IMR-90 (cell line): ENCODE measurements at regions not wholly inside any gene's neighbourhood (a gene's known extent, or its start where the extent isn't known, plus 50 kb on each side); places are given as distances from the start of the nearest gene placed in this dataset.

Experiments used
- ATAC-seq: fragments of 200-7000 bp; cut with Tn5 transposase; 2 replicates; pipeline ENCODE4 v1.9.1; 2020; ENCODE audit warnings: low read depth, mild to moderate bottlenecking, moderate library complexity
- BruUV-seq: library from RNA; stranded (reverse); fragments of 400-500 nt; replicated peaks from 2 replicates; lab custom pipeline; 2021; lab: Mats Ljungman, UMichigan
- CTCF ChIA-PET: fragments of 300-600 bp; formaldehyde crosslinking; extraction: SDS; loops from one replicate; lab custom pipeline; 2021; ENCODE audit warnings: antibody characterized with exemption; lab: Yijun Ruan, JAX
- POLR2A ChIA-PET: fragments of 300-600 bp; sonication (Branson Sonifier 250); formaldehyde crosslinking; loops from one replicate; lab custom pipeline; 2022; ENCODE audit warnings: antibody characterized with exemption; ENCODE audit not compliant: unreplicated experiment; lab: Charles Lee
- DNase-seq: peaks from one replicate; pipeline ENCODE4 v3.0.0; 2013
- H2AFZ ChIP-seq: replicated peaks from 2 replicates; pipeline ENCODE3; 2013; ENCODE audit warnings: low read length, mild to moderate bottlenecking; ENCODE audit not compliant: poor library complexity
- H2AK5ac ChIP-seq: 2 replicates; pipeline ENCODE4 v1.6.1; 2013; ENCODE audit warnings: low read depth, low read length, inconsistent platforms
- H2AK9ac ChIP-seq: replicated peaks from 2 replicates; pipeline ENCODE3; 2013; ENCODE audit warnings: mild to moderate bottlenecking, low read depth, low read length, moderate library complexity; ENCODE audit not compliant: poor library complexity
- H2BK120ac ChIP-seq: 2 replicates; pipeline ENCODE4 v1.6.1; 2013; ENCODE audit warnings: low read depth, low read length, inconsistent platforms
- H2BK15ac ChIP-seq: 3 replicates; pipeline ENCODE4 v1.6.1; 2013; ENCODE audit warnings: low read depth, low read length, inconsistent platforms
- H2BK20ac ChIP-seq: 2 replicates; pipeline ENCODE4 v1.6.1; 2013; ENCODE audit warnings: low read depth, mild to moderate bottlenecking, inconsistent platforms, low read length, moderate library complexity
- H2BK5ac ChIP-seq: 2 replicates; pipeline ENCODE4 v1.6.1; 2013; ENCODE audit warnings: mild to moderate bottlenecking, low read depth, low read length, inconsistent platforms; ENCODE audit not compliant: poor library complexity, severe bottlenecking
- H3K14ac ChIP-seq: replicated peaks from 2 replicates; pipeline ENCODE4 v1.6.1; 2013; ENCODE audit warnings: low read depth, low read length, inconsistent platforms
- H3K18ac ChIP-seq: 2 replicates; pipeline ENCODE4 v1.6.1; 2013; ENCODE audit warnings: low read depth, low read length, control low read depth
- H3K23ac ChIP-seq: 2 replicates; pipeline ENCODE4 v1.6.1; 2013; ENCODE audit warnings: low read depth, low read length, inconsistent platforms
- H3K27ac ChIP-seq: 2 replicates; pipeline ENCODE4 v1.5.1; 2013; ENCODE audit warnings: mild to moderate bottlenecking, control low read depth, low read length; ENCODE audit not compliant: insufficient read depth
- H3K27me3 ChIP-seq: 2 replicates; pipeline ENCODE4 v1.6.1; 2013; ENCODE audit warnings: low read length; ENCODE audit not compliant: control insufficient read depth, insufficient read depth
- H3K36me3 ChIP-seq: 2 replicates; pipeline ENCODE4 v1.6.1; 2013; ENCODE audit warnings: low read length, mixed read lengths; ENCODE audit not compliant: control insufficient read depth, insufficient read depth
- H3K4ac ChIP-seq: 2 replicates; pipeline ENCODE4 v1.6.1; 2013; ENCODE audit warnings: low read depth, low read length, inconsistent platforms
- H3K4me1 ChIP-seq: 2 replicates; pipeline ENCODE4 v1.6.1; 2013; ENCODE audit warnings: low read length, mixed read lengths; ENCODE audit not compliant: control insufficient read depth, insufficient read depth
- H3K4me2 ChIP-seq: 2 replicates; pipeline ENCODE4 v1.6.1; 2013; ENCODE audit warnings: low read depth, mild to moderate bottlenecking, control low read depth, low read length, moderate library complexity
- H3K4me3 ChIP-seq: 2 replicates; pipeline ENCODE4 v1.5.1; 2013; ENCODE audit warnings: low read depth, mild to moderate bottlenecking, control low read depth, low read length, moderate library complexity; ENCODE audit not compliant: insufficient read depth
- H3K56ac ChIP-seq: 2 replicates; pipeline ENCODE4 v1.6.1; 2013; ENCODE audit warnings: low read length, inconsistent platforms; ENCODE audit not compliant: insufficient read depth; ENCODE audit errors: extremely low read depth
- H3K79me1 ChIP-seq, 2 experiments: 2 replicates each; pipeline ENCODE4 v1.6.1; 2013; ENCODE audit warnings: low read length in 2 of 2, inconsistent platforms in 1 of 2, low read depth in 1 of 2
- H3K9ac ChIP-seq: 2 replicates; pipeline ENCODE4 v1.6.1; 2013; ENCODE audit warnings: low read depth, low read length, control low read depth
- H3K9me1 ChIP-seq: 2 replicates; pipeline ENCODE4 v1.6.1; 2013; ENCODE audit warnings: low read length, inconsistent platforms; ENCODE audit not compliant: insufficient read depth
- H3K9me3 ChIP-seq: 2 replicates; pipeline ENCODE4 v1.6.1; 2013; ENCODE audit warnings: low read length; ENCODE audit not compliant: control insufficient read depth, insufficient read depth
- H4K20me1 ChIP-seq: 2 replicates; pipeline ENCODE4 v1.6.1; 2013; ENCODE audit warnings: low read length, inconsistent platforms; ENCODE audit not compliant: insufficient read depth
- H4K5ac ChIP-seq: 2 replicates; pipeline ENCODE4 v1.6.1; 2013; ENCODE audit warnings: mild to moderate bottlenecking, low read depth, low read length, control low read depth
- H4K8ac ChIP-seq, 2 experiments: 2 replicates each; pipeline ENCODE4 v1.6.1; 2013; ENCODE audit warnings: low read depth in 2 of 2, low read length in 2 of 2, control low read depth in 1 of 2, inconsistent platforms in 1 of 2
- H4K91ac ChIP-seq: 2 replicates; pipeline ENCODE4 v1.6.1; 2013; ENCODE audit warnings: low read depth, low read length, inconsistent platforms; ENCODE audit not compliant: insufficient read depth
- BHLHE40 ChIP-seq: fragments of 150-350 bp; IDR thresholded peaks from 2 replicates; pipeline ENCODE4 v1.6.1; 2016; ENCODE audit warnings: mild to moderate bottlenecking, low read depth, low read length
- CEBPB ChIP-seq: IDR thresholded peaks from 2 replicates; pipeline ENCODE4 v1.6.1; 2012; ENCODE audit warnings: low read depth, low read length, improper control_type of control experiment
- CHD1 ChIP-seq: IDR thresholded peaks from 2 replicates; pipeline ENCODE4 v1.6.1; 2012; ENCODE audit warnings: low read depth, low read length, improper control_type of control experiment
- ELK1 ChIP-seq: fragments of 150-350 bp; IDR thresholded peaks from 2 replicates; pipeline ENCODE4 v1.6.1; 2016; ENCODE audit warnings: low read depth, mild to moderate bottlenecking, low read length, moderate library complexity, borderline replicate concordance
- FOS ChIP-seq: fragments of 150-350 bp; IDR thresholded peaks from 2 replicates; pipeline ENCODE4 v1.6.1; 2016; ENCODE audit warnings: low read depth, low read length
- MAFK ChIP-seq: IDR thresholded peaks from 2 replicates; pipeline ENCODE4 v1.6.1; 2012; ENCODE audit warnings: low read depth, low read length, improper control_type of control experiment
- MAZ ChIP-seq: IDR thresholded peaks from 2 replicates; pipeline ENCODE4 v1.6.1; 2012; ENCODE audit warnings: low read depth, mild to moderate bottlenecking, low read length, improper control_type of control experiment, moderate library complexity, borderline replicate concordance
- MXI1 ChIP-seq: IDR thresholded peaks from 2 replicates; pipeline ENCODE4 v1.6.1; 2012; ENCODE audit warnings: low read depth, mild to moderate bottlenecking, low read length, moderate library complexity, borderline replicate concordance
- NFE2L2 ChIP-seq: fragments of 150-350 bp; IDR thresholded peaks from 2 replicates; pipeline ENCODE4 v1.6.1; 2016; ENCODE audit warnings: low read depth, mild to moderate bottlenecking, low read length
- POLR2A ChIP-seq: IDR thresholded peaks from 2 replicates; pipeline ENCODE4 v1.6.1; 2012; ENCODE audit warnings: mild to moderate bottlenecking, low read depth, low read length
- RAD21 ChIP-seq: IDR thresholded peaks from 2 replicates; pipeline ENCODE4 v1.6.1; 2012; ENCODE audit warnings: low read length, improper control_type of control experiment
- RCOR1 ChIP-seq: IDR thresholded peaks from 2 replicates; pipeline ENCODE4 v1.6.1; 2012; ENCODE audit warnings: mild to moderate bottlenecking, low read length, improper control_type of control experiment; ENCODE audit not compliant: insufficient replicate concordance
- RFX5 ChIP-seq: IDR thresholded peaks from 2 replicates; pipeline ENCODE4 v1.8.0; 2012; ENCODE audit warnings: low read depth, mild to moderate bottlenecking, low read length, moderate library complexity
- SMC3 ChIP-seq: fragments of 150-350 bp; IDR thresholded peaks from 2 replicates; pipeline ENCODE4 v1.6.1; 2016; ENCODE audit warnings: low read depth, mild to moderate bottlenecking, antibody characterized with exemption, low read length, moderate library complexity
- WGBS, 2 experiments: methylation state at CpG; one replicate each; pipeline versions ENCODE4 v1.1.5 to v1.1.7; 2013; ENCODE audit warnings: missing lambda C conversion rate in 2 of 2; ENCODE audit not compliant: insufficient read length in 1 of 2; ENCODE audit errors: extremely low coverage in 2 of 2; 5-methylcytosine and 5-hydroxymethylcytosine counted together
- dilution Hi-C: fragments of 300-500 bp; cut with HindIII; formaldehyde crosslinking; loops from one replicate; pipeline ENCODE4 v1.14.3; 2018; ENCODE audit warnings: low sequenced_read_pairs; ENCODE audit not compliant: unreplicated experiment
- in situ Hi-C: fragments of 300-500 bp; cut with MboI; formaldehyde crosslinking; loops from 3 replicates; pipeline ENCODE4 v1.14.3; 2019; ENCODE audit warnings: low sequenced_read_pairs, inconsistent platforms, mixed read lengths
- intact Hi-C: fragments of 100-400 bp; cut with micrococcal nuclease; formaldehyde crosslinking; loops from 2 replicates; pipeline ENCODE4 v1.10.0; 2022
- TF ChIP-seq, protein P1 (sequence below): conservative IDR thresholded peaks from 2 replicates; pipeline ENCODE4 v1.5.1; 2012; ENCODE audit warnings: mild to moderate bottlenecking, low read depth, low read length, improper control_type of control experiment
- TF ChIP-seq, protein P2 (sequence below): fragments of 150-350 bp; IDR thresholded peaks from 2 replicates; pipeline ENCODE4 v1.6.1; 2017; ENCODE audit warnings: mild to moderate bottlenecking, antibody characterized with exemption, low read length, low read depth

GRCh38 chr2:59925321-59925720 is 628.1 kb downstream of the BCL11A start:
- Histone ChIP-seq H3K36me3 (no peaks in the 10 kb centered on the region), H4K91ac (no peak overlapping the region), H3K9ac (no peak overlapping the region), H3K9me1 (no peaks in the 10 kb centered on the region), H4K20me1 (no peaks in the 10 kb centered on the region), H2AK9ac (no peak overlapping the region), H2BK120ac (no peak overlapping the region), H3K4ac (no peak overlapping the region), H2AK5ac (no peak overlapping the region), H4K8ac (no peak overlapping the region), H4K5ac (no peak overlapping the region), H2BK20ac (no peak overlapping the region), H3K4me2 (no peak overlapping the region), H3K79me1 (no peaks in the 10 kb centered on the region), H3K18ac (no peak overlapping the region), H3K27me3 (no peaks in the 10 kb centered on the region), H3K23ac (no peak overlapping the region), H3K27ac (no peak overlapping the region), H3K4me3 (no peak overlapping the region), H2BK5ac (no peak overlapping the region), H2BK15ac (no peak overlapping the region), H2AFZ (no peak overlapping the region), H3K9me3 (no peaks in the 10 kb centered on the region), H3K14ac (no peak overlapping the region), H3K4me1 (no peaks in the 10 kb centered on the region), H3K56ac (no peak overlapping the region)
- in situ Hi-C loops (no loop called here), dilution Hi-C loops (no loop called here), intact Hi-C loops (no loop called here)
- CTCF ChIA-PET = no interaction called here
- ATAC-seq (no peak), DNase-seq (no peak)
- no peak for TF ChIP-seq ELK1
- no peak for TF ChIP-seq MAFK
- TF ChIP-seq, protein P1, sequence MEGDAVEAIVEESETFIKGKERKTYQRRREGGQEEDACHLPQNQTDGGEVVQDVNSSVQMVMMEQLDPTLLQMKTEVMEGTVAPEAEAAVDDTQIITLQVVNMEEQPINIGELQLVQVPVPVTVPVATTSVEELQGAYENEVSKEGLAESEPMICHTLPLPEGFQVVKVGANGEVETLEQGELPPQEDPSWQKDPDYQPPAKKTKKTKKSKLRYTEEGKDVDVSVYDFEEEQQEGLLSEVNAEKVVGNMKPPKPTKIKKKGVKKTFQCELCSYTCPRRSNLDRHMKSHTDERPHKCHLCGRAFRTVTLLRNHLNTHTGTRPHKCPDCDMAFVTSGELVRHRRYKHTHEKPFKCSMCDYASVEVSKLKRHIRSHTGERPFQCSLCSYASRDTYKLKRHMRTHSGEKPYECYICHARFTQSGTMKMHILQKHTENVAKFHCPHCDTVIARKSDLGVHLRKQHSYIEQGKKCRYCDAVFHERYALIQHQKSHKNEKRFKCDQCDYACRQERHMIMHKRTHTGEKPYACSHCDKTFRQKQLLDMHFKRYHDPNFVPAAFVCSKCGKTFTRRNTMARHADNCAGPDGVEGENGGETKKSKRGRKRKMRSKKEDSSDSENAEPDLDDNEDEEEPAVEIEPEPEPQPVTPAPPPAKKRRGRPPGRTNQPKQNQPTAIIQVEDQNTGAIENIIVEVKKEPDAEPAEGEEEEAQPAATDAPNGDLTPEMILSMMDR = no peak
- TF ChIP-seq CEBPB = no peak
- TF ChIP-seq CHD1 = no peak
- TF ChIP-seq BHLHE40 = no peak
- no peak for TF ChIP-seq NFE2L2
- TF ChIP-seq RCOR1 = no peak
- no peak for TF ChIP-seq POLR2A
- TF ChIP-seq FOS = no peak
- TF ChIP-seq SMC3 = no peak
- TF ChIP-seq MXI1 = no peak
- TF ChIP-seq RAD21 = no peak
- TF ChIP-seq RFX5 = no peak
- TF ChIP-seq, protein P2, sequence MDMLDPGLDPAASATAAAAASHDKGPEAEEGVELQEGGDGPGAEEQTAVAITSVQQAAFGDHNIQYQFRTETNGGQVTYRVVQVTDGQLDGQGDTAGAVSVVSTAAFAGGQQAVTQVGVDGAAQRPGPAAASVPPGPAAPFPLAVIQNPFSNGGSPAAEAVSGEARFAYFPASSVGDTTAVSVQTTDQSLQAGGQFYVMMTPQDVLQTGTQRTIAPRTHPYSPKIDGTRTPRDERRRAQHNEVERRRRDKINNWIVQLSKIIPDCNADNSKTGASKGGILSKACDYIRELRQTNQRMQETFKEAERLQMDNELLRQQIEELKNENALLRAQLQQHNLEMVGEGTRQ = no peak
- no peak for TF ChIP-seq MAZ
- POLR2A ChIA-PET = no interaction called here
- no TSS peak for BruUV-seq
- WGBS, 2 experiments = no CpG with 5 or more reads among the region's 1 CpG
